GM23338 (cell line): ENCODE measurements at regions not wholly inside any gene's neighbourhood (a gene's known extent, or its start where the extent isn't known, plus 50 kb on each side); places are given as distances from the start of the nearest gene placed in this dataset.

ENCODE experiments used
- ATAC-seq: fragments of 200-7000 bp; cut with Tn5 transposase; 3 replicates; pipeline ENCODE4 v1.9.1; 2020
- DNase-seq: peaks from one replicate; pipeline ENCODE4 v3.0.0-alpha.2; 2015; ENCODE audit warnings: low spot score
- H2AFZ ChIP-seq: fragments of 200-600 bp; sonication (generic); 2 replicates; pipeline ENCODE4 v1.8.0; 2016; ENCODE audit warnings: antibody characterized with exemption, mild to moderate bottlenecking, moderate library complexity
- H3F3A ChIP-seq: fragments of 200-600 bp; sonication (generic); replicated peaks from 2 replicates; pipeline ENCODE4 v1.8.0; 2017; ENCODE audit warnings: antibody characterized with exemption, mixed run types, low read depth
- H3K27ac ChIP-seq: fragments of 200-600 bp; sonication (generic); 2 replicates; pipeline ENCODE4 v1.6.1; 2016; ENCODE audit warnings: low read depth
- H3K27me3 ChIP-seq: fragments of 200-600 bp; sonication (generic); 2 replicates; pipeline ENCODE4 v1.8.0; 2016; ENCODE audit warnings: mild to moderate bottlenecking, mixed run types, moderate library complexity; ENCODE audit not compliant: insufficient read depth
- H3K36me3 ChIP-seq: fragments of 200-600 bp; sonication (generic); 2 replicates; pipeline ENCODE4 v1.8.0; 2016; ENCODE audit warnings: mild to moderate bottlenecking; ENCODE audit not compliant: insufficient read depth
- H3K4me1 ChIP-seq: fragments of 200-600 bp; sonication (generic); 2 replicates; pipeline ENCODE4 v1.8.0; 2016; ENCODE audit warnings: mild to moderate bottlenecking, moderate library complexity; ENCODE audit not compliant: insufficient read depth
- H3K4me2 ChIP-seq: fragments of 200-600 bp; sonication (generic); 2 replicates; pipeline ENCODE4 v1.7.1; 2017; ENCODE audit warnings: mixed run types
- H3K4me3 ChIP-seq: fragments of 200-600 bp; sonication (generic); 2 replicates; pipeline ENCODE4 v1.6.1; 2016; ENCODE audit warnings: mixed run types
- H3K79me2 ChIP-seq: fragments of 200-600 bp; sonication (generic); replicated peaks from 2 replicates; pipeline ENCODE4 v1.8.0; 2017; ENCODE audit warnings: mild to moderate bottlenecking; ENCODE audit not compliant: insufficient read depth
- H3K9me2 ChIP-seq: fragments of 200-600 bp; sonication (generic); 2 replicates; pipeline ENCODE4 v1.8.0; 2017; ENCODE audit not compliant: insufficient read depth
- H4K20me1 ChIP-seq: fragments of 200-600 bp; sonication (generic); replicated peaks from 2 replicates; pipeline ENCODE4 v1.8.0; 2017; ENCODE audit warnings: mild to moderate bottlenecking; ENCODE audit not compliant: insufficient read depth
- H3K27ac Mint-ChIP-seq: 2 replicates; pipeline ENCODE4 v1.8.0; 2020; ENCODE audit warnings: inconsistent platforms, mild to moderate bottlenecking, moderate library complexity, mixed read lengths
- H3K27me3 Mint-ChIP-seq: 3 replicates; pipeline ENCODE4 v1.8.0; 2022; ENCODE audit warnings: low read depth, mild to moderate bottlenecking, moderate library complexity, mixed read lengths, inconsistent platforms; ENCODE audit not compliant: insufficient read depth, poor library complexity
- H3K36me3 Mint-ChIP-seq: 3 replicates; pipeline ENCODE4 v1.8.0; 2021; ENCODE audit warnings: low read depth, mild to moderate bottlenecking, inconsistent platforms, moderate library complexity, mixed read lengths
- H3K4me1 Mint-ChIP-seq: 3 replicates; pipeline ENCODE4 v1.8.0; 2020; ENCODE audit warnings: mild to moderate bottlenecking, inconsistent platforms, mixed read lengths
- H3K4me3 Mint-ChIP-seq: 3 replicates; pipeline ENCODE4 v1.8.0; 2021; ENCODE audit warnings: moderate library complexity, mild to moderate bottlenecking, inconsistent platforms, mixed read lengths
- H3K9me3 Mint-ChIP-seq: 3 replicates; pipeline ENCODE4 v1.8.0; 2020; ENCODE audit warnings: moderate library complexity, mild to moderate bottlenecking, inconsistent platforms, mixed read lengths
- CREB1 ChIP-seq: fragments of 250-450 bp; sonication (Bioruptor Pico); IDR thresholded peaks from 2 replicates; pipeline ENCODE4 v1.5.0; 2020; ENCODE audit warnings: low read depth, mild to moderate bottlenecking, moderate library complexity
- CTCF ChIP-seq, 2 experiments: fragments of 200-600 bp in 1 of 2; sonication (generic) in 1 of 2; conservative IDR thresholded peaks; 2 replicates each; pipeline versions ENCODE4 v1.5.1 to v1.6.1; 2016 to 2017; ENCODE audit warnings: antibody characterized with exemption in 2 of 2, low read depth in 2 of 2, mild to moderate bottlenecking in 2 of 2, moderate library complexity in 1 of 2
- ETS1 ChIP-seq: IDR thresholded peaks from 2 replicates; pipeline ENCODE4 v1.6.1; 2016; ENCODE audit warnings: antibody characterized with exemption
- EZH2 ChIP-seq: fragments of 200-600 bp; sonication (generic); IDR thresholded peaks from one replicate; pipeline ENCODE4 v1.8.0; 2017; ENCODE audit warnings: antibody characterized with exemption, mild to moderate bottlenecking, low read depth; ENCODE audit not compliant: unreplicated experiment
- EZH2phosphoT487 ChIP-seq: fragments of 200-600 bp; sonication (generic); IDR thresholded peaks from one replicate; pipeline ENCODE4 v1.8.1; 2018; ENCODE audit warnings: antibody characterized with exemption; ENCODE audit not compliant: unreplicated experiment
- JUNB ChIP-seq: IDR thresholded peaks from one replicate; pipeline ENCODE4 v1.6.1; 2016; ENCODE audit warnings: antibody characterized with exemption; ENCODE audit not compliant: unreplicated experiment
- NANOG ChIP-seq: IDR thresholded peaks from 2 replicates; pipeline ENCODE4 v1.6.1; 2016; ENCODE audit warnings: antibody characterized with exemption, borderline replicate concordance
- POLR2AphosphoS5 ChIP-seq: IDR thresholded peaks from 2 replicates; pipeline ENCODE4 v1.6.1; 2016; ENCODE audit warnings: antibody characterized with exemption, low read depth
- STAT1 ChIP-seq: IDR thresholded peaks from one replicate; pipeline ENCODE4 v1.6.1; 2016; ENCODE audit warnings: antibody characterized with exemption; ENCODE audit not compliant: unreplicated experiment
- ZNF114 ChIP-seq: fragments of 250-450 bp; sonication (Bioruptor Pico); IDR thresholded peaks from 2 replicates; pipeline ENCODE4 v1.5.0; 2020; ENCODE audit warnings: mild to moderate bottlenecking, moderate library complexity
- ZNF331 ChIP-seq: fragments of 250-450 bp; sonication (Bioruptor Pico); IDR thresholded peaks from 2 replicates; pipeline ENCODE4 v1.5.0; 2020; ENCODE audit warnings: low read depth, mild to moderate bottlenecking, moderate library complexity
- TF ChIP-seq, protein P1 (sequence below): fragments of 250-450 bp; sonication (Bioruptor Pico); IDR thresholded peaks from 2 replicates; pipeline ENCODE4 v1.5.0; 2020; ENCODE audit warnings: mild to moderate bottlenecking, moderate library complexity
- TF ChIP-seq, protein P2 (sequence below): IDR thresholded peaks from one replicate; pipeline ENCODE4 v1.6.1; 2018; ENCODE audit warnings: antibody characterized with exemption; ENCODE audit not compliant: unreplicated experiment

DNA sequence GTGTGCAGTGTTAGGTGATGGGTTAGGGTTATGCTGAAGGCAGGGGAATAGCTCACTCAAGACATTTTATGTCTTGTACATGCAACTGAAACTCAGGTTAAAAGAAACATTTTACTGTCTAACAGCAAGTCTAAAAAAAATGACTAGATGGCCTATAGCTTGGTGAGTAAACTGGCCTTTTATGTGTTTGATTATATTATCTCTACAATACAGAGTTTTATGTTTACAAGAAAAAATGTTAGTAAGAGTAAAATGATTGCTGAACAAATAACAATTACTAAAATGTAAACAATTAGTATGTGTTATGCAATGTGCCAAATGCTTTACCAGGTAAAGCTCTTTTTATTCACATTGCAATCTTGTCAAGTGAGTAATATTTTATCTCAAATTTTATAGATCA is 1039.6 kb downstream of the ROBO2 start (continued):
- TF ChIP-seq, protein P1, sequence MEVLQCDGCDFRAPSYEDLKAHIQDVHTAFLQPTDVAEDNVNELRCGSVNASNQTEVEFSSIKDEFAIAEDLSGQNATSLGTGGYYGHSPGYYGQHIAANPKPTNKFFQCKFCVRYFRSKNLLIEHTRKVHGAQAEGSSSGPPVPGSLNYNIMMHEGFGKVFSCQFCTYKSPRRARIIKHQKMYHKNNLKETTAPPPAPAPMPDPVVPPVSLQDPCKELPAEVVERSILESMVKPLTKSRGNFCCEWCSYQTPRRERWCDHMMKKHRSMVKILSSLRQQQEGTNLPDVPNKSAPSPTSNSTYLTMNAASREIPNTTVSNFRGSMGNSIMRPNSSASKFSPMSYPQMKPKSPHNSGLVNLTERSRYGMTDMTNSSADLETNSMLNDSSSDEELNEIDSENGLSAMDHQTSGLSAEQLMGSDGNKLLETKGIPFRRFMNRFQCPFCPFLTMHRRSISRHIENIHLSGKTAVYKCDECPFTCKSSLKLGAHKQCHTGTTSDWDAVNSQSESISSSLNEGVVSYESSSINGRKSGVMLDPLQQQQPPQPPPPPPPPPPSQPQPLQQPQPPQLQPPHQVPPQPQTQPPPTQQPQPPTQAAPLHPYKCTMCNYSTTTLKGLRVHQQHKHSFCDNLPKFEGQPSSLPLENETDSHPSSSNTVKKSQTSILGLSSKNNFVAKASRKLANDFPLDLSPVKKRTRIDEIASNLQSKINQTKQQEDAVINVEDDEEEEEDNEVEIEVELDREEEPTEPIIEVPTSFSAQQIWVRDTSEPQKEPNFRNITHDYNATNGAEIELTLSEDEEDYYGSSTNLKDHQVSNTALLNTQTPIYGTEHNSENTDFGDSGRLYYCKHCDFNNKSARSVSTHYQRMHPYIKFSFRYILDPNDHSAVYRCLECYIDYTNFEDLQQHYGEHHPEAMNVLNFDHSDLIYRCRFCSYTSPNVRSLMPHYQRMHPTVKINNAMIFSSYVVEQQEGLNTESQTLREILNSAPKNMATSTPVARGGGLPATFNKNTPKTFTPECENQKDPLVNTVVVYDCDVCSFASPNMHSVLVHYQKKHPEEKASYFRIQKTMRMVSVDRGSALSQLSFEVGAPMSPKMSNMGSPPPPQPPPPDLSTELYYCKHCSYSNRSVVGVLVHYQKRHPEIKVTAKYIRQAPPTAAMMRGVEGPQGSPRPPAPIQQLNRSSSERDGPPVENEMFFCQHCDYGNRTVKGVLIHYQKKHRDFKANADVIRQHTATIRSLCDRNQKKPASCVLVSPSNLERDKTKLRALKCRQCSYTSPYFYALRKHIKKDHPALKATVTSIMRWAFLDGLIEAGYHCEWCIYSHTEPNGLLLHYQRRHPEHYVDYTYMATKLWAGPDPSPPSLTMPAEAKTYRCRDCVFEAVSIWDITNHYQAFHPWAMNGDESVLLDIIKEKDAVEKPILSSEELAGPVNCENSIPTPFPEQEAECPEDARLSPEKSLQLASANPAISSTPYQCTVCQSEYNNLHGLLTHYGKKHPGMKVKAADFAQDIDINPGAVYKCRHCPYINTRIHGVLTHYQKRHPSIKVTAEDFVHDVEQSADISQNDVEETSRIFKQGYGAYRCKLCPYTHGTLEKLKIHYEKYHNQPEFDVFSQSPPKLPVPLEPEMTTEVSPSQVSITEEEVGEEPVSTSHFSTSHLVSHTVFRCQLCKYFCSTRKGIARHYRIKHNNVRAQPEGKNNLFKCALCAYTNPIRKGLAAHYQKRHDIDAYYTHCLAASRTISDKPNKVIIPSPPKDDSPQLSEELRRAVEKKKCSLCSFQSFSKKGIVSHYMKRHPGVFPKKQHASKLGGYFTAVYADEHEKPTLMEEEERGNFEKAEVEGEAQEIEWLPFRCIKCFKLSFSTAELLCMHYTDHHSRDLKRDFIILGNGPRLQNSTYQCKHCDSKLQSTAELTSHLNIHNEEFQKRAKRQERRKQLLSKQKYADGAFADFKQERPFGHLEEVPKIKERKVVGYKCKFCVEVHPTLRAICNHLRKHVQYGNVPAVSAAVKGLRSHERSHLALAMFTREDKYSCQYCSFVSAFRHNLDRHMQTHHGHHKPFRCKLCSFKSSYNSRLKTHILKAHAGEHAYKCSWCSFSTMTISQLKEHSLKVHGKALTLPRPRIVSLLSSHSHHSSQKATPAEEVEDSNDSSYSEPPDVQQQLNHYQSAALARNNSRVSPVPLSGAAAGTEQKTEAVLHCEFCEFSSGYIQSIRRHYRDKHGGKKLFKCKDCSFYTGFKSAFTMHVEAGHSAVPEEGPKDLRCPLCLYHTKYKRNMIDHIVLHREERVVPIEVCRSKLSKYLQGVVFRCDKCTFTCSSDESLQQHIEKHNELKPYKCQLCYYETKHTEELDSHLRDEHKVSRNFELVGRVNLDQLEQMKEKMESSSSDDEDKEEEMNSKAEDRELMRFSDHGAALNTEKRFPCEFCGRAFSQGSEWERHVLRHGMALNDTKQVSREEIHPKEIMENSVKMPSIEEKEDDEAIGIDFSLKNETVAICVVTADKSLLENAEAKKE (CRISPR knock-in tag) = no peak
- TF ChIP-seq ZNF114 (CRISPR knock-in tag) (no peak), EZH2 (no peak), STAT1 (no peak)

DNA sequence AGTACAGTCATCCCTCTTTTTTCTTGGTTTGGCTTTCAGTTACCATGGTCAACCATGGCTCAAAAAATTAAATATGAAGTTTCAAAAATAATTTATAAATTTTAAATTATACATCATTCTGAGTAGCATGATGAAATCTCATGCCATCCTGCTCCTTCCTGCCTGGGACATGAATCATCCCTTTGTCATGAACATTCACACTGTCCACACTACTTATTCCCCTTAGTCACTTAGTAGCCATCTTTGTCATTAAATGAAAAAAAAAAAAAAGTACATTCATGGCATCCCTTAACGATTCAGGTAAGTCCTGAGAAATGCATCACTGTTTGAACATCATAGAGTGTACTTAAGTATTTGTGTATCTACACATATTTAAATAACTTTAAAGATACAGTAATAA is 1046.3 kb downstream of the ROBO2 start:
- Histone ChIP-seq H3K4me3 (no peak overlapping the region), H4K20me1 (no peaks in the 10 kb centered on the region), H3K4me1 (no peaks in the 10 kb centered on the region), H3K27me3 (no peaks in the 10 kb centered on the region), H3K9me2 (no peaks in the 10 kb centered on the region), H2AFZ (no peak overlapping the region), H3K79me2 (no peaks in the 10 kb centered on the region), H3F3A (no peaks in the 10 kb centered on the region), H3K4me2 (no peak overlapping the region), H3K36me3 (no peaks in the 10 kb centered on the region), H3K27ac (no peak overlapping the region)
- no peak for ATAC-seq
- Mint-ChIP-seq H3K9me3 (peaks cover 6% of the 10 kb centered on the region), H3K4me3 (no peak overlapping the region), H3K27me3 (no peaks in the 10 kb centered on the region), H3K27ac (no peak overlapping the region), H3K36me3 (peaks cover 2% of the 10 kb centered on the region; the same call in 1 of the 3 replicates), H3K4me1 (no peaks in the 10 kb centered on the region)
- no peak for DNase-seq
- no peak for TF ChIP-seq ZNF114 (CRISPR knock-in tag)
- TF ChIP-seq, protein P2, sequence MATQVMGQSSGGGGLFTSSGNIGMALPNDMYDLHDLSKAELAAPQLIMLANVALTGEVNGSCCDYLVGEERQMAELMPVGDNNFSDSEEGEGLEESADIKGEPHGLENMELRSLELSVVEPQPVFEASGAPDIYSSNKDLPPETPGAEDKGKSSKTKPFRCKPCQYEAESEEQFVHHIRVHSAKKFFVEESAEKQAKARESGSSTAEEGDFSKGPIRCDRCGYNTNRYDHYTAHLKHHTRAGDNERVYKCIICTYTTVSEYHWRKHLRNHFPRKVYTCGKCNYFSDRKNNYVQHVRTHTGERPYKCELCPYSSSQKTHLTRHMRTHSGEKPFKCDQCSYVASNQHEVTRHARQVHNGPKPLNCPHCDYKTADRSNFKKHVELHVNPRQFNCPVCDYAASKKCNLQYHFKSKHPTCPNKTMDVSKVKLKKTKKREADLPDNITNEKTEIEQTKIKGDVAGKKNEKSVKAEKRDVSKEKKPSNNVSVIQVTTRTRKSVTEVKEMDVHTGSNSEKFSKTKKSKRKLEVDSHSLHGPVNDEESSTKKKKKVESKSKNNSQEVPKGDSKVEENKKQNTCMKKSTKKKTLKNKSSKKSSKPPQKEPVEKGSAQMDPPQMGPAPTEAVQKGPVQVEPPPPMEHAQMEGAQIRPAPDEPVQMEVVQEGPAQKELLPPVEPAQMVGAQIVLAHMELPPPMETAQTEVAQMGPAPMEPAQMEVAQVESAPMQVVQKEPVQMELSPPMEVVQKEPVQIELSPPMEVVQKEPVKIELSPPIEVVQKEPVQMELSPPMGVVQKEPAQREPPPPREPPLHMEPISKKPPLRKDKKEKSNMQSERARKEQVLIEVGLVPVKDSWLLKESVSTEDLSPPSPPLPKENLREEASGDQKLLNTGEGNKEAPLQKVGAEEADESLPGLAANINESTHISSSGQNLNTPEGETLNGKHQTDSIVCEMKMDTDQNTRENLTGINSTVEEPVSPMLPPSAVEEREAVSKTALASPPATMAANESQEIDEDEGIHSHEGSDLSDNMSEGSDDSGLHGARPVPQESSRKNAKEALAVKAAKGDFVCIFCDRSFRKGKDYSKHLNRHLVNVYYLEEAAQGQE = no peak
- no peak for TF ChIP-seq ZNF331
- TF ChIP-seq STAT1 = no peak
- TF ChIP-seq POLR2AphosphoS5 = no peak
- no peak for TF ChIP-seq ETS1
- no peak for TF ChIP-seq CTCF (conservative IDR thresholded peaks at IDR 0.05; ENCODE audit: low read depth in 2 of 2)
- TF ChIP-seq CREB1 (CRISPR knock-in tag) = no peak
- TF ChIP-seq NANOG = no peak
- no peak for TF ChIP-seq JUNB
- no peak for TF ChIP-seq EZH2phosphoT487
- no peak for TF ChIP-seq EZH2
